ENCODE measurements at regions not wholly inside any gene's neighbourhood (a gene's known extent, or its start where the extent isn't known, plus 50 kb on each side); places are given as distances from the start of the nearest gene placed in this dataset.
A peak's percentile ranks its signal among the peaks of the same experiment; 100 is the strongest.

DNA sequence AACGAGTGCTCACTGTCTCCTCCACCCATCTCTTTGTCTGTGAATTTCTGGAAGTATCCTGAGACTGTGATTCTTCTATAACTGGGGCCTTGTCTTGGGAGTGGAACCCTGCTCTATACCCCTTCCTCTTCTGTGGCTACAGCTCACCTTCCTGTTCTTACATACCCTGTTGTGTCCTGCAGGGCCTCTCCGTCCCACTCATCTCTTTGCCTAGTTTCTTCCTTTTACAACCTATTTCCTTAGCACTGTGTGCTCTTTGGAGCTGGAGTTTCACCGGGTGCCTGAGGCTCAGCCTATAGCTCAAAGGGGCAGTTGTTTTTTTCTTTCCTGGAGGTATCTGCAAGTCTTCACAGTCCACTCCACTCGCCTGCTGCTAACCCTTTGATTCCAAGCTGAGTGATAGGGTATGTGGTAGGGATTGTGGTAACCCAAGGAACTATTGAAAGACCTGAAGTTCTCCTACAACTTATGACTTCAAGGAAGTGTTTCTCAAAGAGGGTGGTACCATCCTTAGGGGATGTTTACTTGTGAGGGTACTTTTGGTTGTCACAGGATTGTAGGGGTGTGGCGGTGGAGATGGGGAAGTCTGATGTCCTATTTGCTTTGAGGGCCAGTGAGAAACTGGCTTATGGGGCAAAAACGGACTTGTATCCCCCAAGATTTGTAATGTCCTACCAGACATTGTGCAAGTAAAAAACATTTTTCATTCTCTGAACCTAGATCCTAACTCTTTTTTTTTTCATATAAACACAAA lies 66.6 kb upstream of the ARL8B start:
- POLR2A ChIA-PET: no interaction called here
- intact Hi-C loops (cut with micrococcal nuclease): loop anchor here (5.0 kb wide), 1 partner anchor 703 kb away; no protein-coding TSS in a partner anchor
- TF ChIP-seq, protein P1, sequence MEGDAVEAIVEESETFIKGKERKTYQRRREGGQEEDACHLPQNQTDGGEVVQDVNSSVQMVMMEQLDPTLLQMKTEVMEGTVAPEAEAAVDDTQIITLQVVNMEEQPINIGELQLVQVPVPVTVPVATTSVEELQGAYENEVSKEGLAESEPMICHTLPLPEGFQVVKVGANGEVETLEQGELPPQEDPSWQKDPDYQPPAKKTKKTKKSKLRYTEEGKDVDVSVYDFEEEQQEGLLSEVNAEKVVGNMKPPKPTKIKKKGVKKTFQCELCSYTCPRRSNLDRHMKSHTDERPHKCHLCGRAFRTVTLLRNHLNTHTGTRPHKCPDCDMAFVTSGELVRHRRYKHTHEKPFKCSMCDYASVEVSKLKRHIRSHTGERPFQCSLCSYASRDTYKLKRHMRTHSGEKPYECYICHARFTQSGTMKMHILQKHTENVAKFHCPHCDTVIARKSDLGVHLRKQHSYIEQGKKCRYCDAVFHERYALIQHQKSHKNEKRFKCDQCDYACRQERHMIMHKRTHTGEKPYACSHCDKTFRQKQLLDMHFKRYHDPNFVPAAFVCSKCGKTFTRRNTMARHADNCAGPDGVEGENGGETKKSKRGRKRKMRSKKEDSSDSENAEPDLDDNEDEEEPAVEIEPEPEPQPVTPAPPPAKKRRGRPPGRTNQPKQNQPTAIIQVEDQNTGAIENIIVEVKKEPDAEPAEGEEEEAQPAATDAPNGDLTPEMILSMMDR (IDR thresholded peaks at IDR 0.05; ENCODE audit: unreplicated experiment): no peak

DNA sequence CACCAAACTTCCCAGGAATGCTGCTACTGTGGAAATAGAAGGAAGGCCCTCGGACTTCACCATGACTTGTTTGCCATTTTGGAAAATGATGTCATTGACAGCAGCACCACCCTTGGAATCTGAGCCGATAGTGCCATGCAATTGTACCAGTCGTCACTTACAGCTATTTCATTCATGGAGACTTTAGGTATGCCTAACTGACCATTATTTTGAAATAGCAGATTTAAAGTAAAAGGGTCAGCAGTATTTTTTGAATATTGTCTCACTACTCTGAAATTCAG lies 66.0 kb upstream of the ARL8B start:
- Mint-ChIP-seq H3K9me3 (ENCODE audit: unreplicated experiment) (no peaks in the 10 kb centered on the region), H3K27me3 (ENCODE audit: insufficient read depth, unreplicated experiment) (no peaks in the 10 kb centered on the region), H3K27ac (ENCODE audit: low read depth, unreplicated experiment) (no peak overlapping the region), H3K36me3 (ENCODE audit: insufficient read depth, unreplicated experiment) (peaks cover 6% of the 10 kb centered on the region), H3K4me3 (ENCODE audit: unreplicated experiment) (no peak overlapping the region), H3K4me1 (ENCODE audit: insufficient read depth, unreplicated experiment) (peaks cover 22% of the 10 kb centered on the region)
- POLR2A ChIA-PET: no interaction called here
- no TSS peak for BruUV-seq (replicated peaks)
- CTCF ChIA-PET: interaction anchor here (5.5 kb wide), 1 partner anchor 345 kb away, joined by 63 read pairs; no protein-coding TSS in a partner anchor
- TF ChIP-seq, protein P1 (IDR thresholded peaks at IDR 0.05; ENCODE audit: unreplicated experiment): no peak
- DNase-seq (ENCODE audit: unreplicated experiment): no peak
- intact Hi-C loops (cut with micrococcal nuclease): loop anchor here (5.0 kb wide), 1 partner anchor 704 kb away; no protein-coding TSS in a partner anchor

More for the DNA sequence above, 66.6 kb upstream of the ARL8B start:
- Mint-ChIP-seq H3K27ac (ENCODE audit: low read depth, unreplicated experiment) (no peak overlapping the region), H3K36me3 (ENCODE audit: insufficient read depth, unreplicated experiment) (peaks cover 6% of the 10 kb centered on the region), H3K27me3 (ENCODE audit: insufficient read depth, unreplicated experiment) (no peaks in the 10 kb centered on the region), H3K4me3 (ENCODE audit: unreplicated experiment) (no peak overlapping the region), H3K4me1 (ENCODE audit: insufficient read depth, unreplicated experiment) (peaks cover 22% of the 10 kb centered on the region), H3K9me3 (ENCODE audit: unreplicated experiment) (no peaks in the 10 kb centered on the region)
- CTCF ChIA-PET: interaction anchor here (0.7 to 5.5 kb wide), 6 partner anchors 8 to 349 kb away, joined by 3 to 63 read pairs (median 8); no protein-coding TSS in a partner anchor
- BruUV-seq (replicated peaks): no TSS peak
- DNase-seq (ENCODE audit: unreplicated experiment): no peak

DNA sequence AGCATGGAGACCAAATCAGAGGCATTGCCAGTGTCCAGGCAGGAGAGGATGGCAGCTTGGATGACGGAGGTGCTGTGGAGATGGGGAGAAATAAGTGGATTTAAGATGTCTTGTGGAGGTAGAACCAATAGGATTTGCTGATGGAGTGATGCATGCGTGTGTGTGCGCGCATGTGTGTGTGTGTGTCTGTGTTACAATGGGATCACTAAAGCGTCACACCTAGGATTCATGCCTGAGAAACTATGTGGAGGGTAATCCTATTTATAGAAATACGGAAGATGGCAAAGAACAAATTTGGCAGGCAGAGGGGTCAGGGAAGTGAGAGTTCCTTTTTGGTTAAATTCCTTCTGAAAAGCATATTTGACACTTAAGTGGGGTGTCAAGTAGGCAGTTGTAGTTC lies 64.8 kb upstream of the ARL8B start:
- Mint-ChIP-seq H3K27me3 (ENCODE audit: insufficient read depth, unreplicated experiment) (peaks cover 9% of the 10 kb centered on the region), H3K27ac (ENCODE audit: low read depth, unreplicated experiment) (no peak overlapping the region), H3K9me3 (ENCODE audit: unreplicated experiment) (no peaks in the 10 kb centered on the region), H3K4me3 (ENCODE audit: unreplicated experiment) (no peak overlapping the region), H3K36me3 (ENCODE audit: insufficient read depth, unreplicated experiment) (peaks cover 6% of the 10 kb centered on the region), H3K4me1 (ENCODE audit: insufficient read depth, unreplicated experiment) (peaks cover 22% of the 10 kb centered on the region)
- ChIA-PET CTCF (interaction anchor here (0.6 to 5.0 kb wide), 18 partner anchors 13 to 399 kb away, joined by 3 to 89 read pairs (median 6); partner anchors contain the start of gene BHLHE40), POLR2A (interaction anchor here (0.6 to 2.9 kb wide), 11 partner anchors 13 to 346 kb away, joined by 3 to 24 read pairs (median 3); no protein-coding TSS in a partner anchor)
- no TSS peak for BruUV-seq (replicated peaks)
- no peak for DNase-seq (ENCODE audit: unreplicated experiment)
- TF ChIP-seq, protein P1 (IDR thresholded peaks at IDR 0.05; ENCODE audit: unreplicated experiment): no peak
- intact Hi-C loops (cut with micrococcal nuclease): loop anchor here (1.0 to 5.0 kb wide), 4 partner anchors 31 to 705 kb away; no protein-coding TSS in a partner anchor

DNA sequence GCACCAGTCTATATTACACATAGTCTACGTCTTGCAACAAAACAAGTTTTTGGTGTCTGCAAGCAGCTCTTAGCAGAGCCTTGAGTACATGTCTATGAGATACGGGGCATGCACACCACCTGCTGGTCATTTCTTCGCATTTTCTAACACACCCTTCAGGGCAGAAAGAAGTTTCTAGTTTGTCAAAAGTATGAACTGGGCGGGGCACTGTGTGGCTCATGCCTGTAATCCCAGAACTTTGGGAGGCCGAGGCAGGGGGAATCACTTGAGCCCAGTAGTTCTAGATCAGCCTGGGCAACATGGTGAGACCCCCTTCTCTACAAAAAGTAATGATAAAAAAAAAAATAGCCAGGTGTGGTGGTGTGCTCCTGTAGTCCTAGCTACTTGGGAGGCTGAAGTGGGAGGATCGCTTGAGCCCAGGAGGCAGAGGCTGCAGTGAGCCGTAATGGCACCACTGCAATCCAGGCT lies 64.2 kb upstream of the ARL8B start:
- peak; percentile 89 for DNase-seq (ENCODE audit: unreplicated experiment)
- Mint-ChIP-seq H3K27me3 (ENCODE audit: insufficient read depth, unreplicated experiment) (peaks cover 11% of the 10 kb centered on the region), H3K4me3 (ENCODE audit: unreplicated experiment) (no peak overlapping the region), H3K27ac (ENCODE audit: low read depth, unreplicated experiment) (no peak overlapping the region), H3K9me3 (ENCODE audit: unreplicated experiment) (no peaks in the 10 kb centered on the region), H3K4me1 (ENCODE audit: insufficient read depth, unreplicated experiment) (peaks cover 22% of the 10 kb centered on the region), H3K36me3 (ENCODE audit: insufficient read depth, unreplicated experiment) (peaks cover 6% of the 10 kb centered on the region)
- intact Hi-C loops (cut with micrococcal nuclease): loop anchor here (1.0 to 5.0 kb wide), 6 partner anchors 32 to 706 kb away; no protein-coding TSS in a partner anchor
- ChIA-PET CTCF (interaction anchor here (0.7 to 5.0 kb wide), 26 partner anchors 9 to 1693 kb away, joined by 3 to 89 read pairs (median 5); partner anchors contain the start of gene BHLHE40), POLR2A (interaction anchor here (0.6 to 2.9 kb wide), 14 partner anchors 13 to 346 kb away, joined by 3 to 24 read pairs (median 3); no protein-coding TSS in a partner anchor)
- TF ChIP-seq, protein P1 (IDR thresholded peaks at IDR 0.05; ENCODE audit: unreplicated experiment): peak; percentile 68
- no TSS peak for BruUV-seq (replicated peaks)
